HepG2 (cell line): ENCODE measurements at regions not wholly inside any gene's neighbourhood (a gene's known extent, or its start where the extent isn't known, plus 50 kb on each side); places are given as distances from the start of the nearest gene placed in this dataset.

Source experiments
- ATAC-seq: fragments of 200-7000 bp; cut with Tn5 transposase; 3 replicates; pipeline ENCODE4 v1.9.1; 2020; ENCODE audit warnings: mild to moderate bottlenecking, moderate library complexity
- BruUV-seq: library from RNA; stranded (reverse); fragments of 400-500 nt; replicated peaks from 2 replicates; lab custom pipeline; 2021; lab: Mats Ljungman, UMichigan
- CTCF ChIA-PET: fragments of 300-600 bp; formaldehyde crosslinking; extraction: SDS; loops from one replicate; lab custom pipeline; 2021; ENCODE audit warnings: low total read pairs, inconsistent platforms, low intra/inter-chr PET ratio; lab: Yijun Ruan, JAX
- POLR2A ChIA-PET: fragments of 350-600 bp; sonication (Branson Sonifier 250); formaldehyde crosslinking; loops from one replicate; lab custom pipeline; 2020; ENCODE audit warnings: antibody characterized with exemption, inconsistent platforms; lab: Yijun Ruan, JAX
- DNase-seq: peaks from one replicate; pipeline ENCODE4 v3.0.0-alpha.2; 2015; ENCODE audit warnings: low spot score
- FAIRE-seq: peaks from 3 replicates; lab custom pipeline; 2011; peaks lifted over from hg19 to GRCh38; lab: Jason Lieb, UNC
- H2AFZ ChIP-seq: one replicate; pipeline ENCODE4 v1.6.1; 2011; ENCODE audit warnings: low read length, inconsistent platforms
- H3K27ac ChIP-seq: fragments of 300-600 bp; 3 replicates; pipeline ENCODE4 v1.8.0; 2011; ENCODE audit warnings: mixed run types, mild to moderate bottlenecking, mixed read lengths, low read length, inconsistent platforms; ENCODE audit not compliant: insufficient read depth; ENCODE audit errors: extremely low read length
- H3K27me3 ChIP-seq, 2 experiments: fragments of 200-600 bp in 1 of 2; 2 replicates in 1 of 2; 3 replicates in 1 of 2; pipeline versions ENCODE4 v1.6.0 to v1.8.0; 2011; ENCODE audit warnings: low read length in 2 of 2, mild to moderate bottlenecking in 2 of 2, moderate library complexity in 2 of 2, inconsistent platforms in 1 of 2; ENCODE audit not compliant: insufficient read depth in 2 of 2, control insufficient read depth in 1 of 2
- H3K36me3 ChIP-seq, 2 experiments: fragments of 200-600 bp in 1 of 2; replicated peaks in 1 of 2; 2 replicates in 1 of 2; 3 replicates in 1 of 2; pipeline versions ENCODE4 v1.5.1 to v1.8.0; 2011; ENCODE audit warnings: low read length in 2 of 2, inconsistent platforms in 1 of 2; ENCODE audit not compliant: insufficient read depth in 2 of 2, control insufficient read depth in 1 of 2
- H3K4me1 ChIP-seq: 2 replicates; pipeline ENCODE4 v1.5.1; 2012; ENCODE audit warnings: low read length, inconsistent platforms; ENCODE audit not compliant: insufficient read depth
- H3K4me2 ChIP-seq: 2 replicates; pipeline ENCODE4 v1.6.0; 2011; ENCODE audit warnings: low read depth, low read length, inconsistent platforms
- H3K4me3 ChIP-seq, 3 experiments: fragments of 200-600 bp in 1 of 3; sonication (generic), shearing (Covaris generic) in 1 of 3; replicated peaks in 1 of 3; 2 replicates each; pipeline ENCODE4 v1.5.1; 2011 to 2016; ENCODE audit warnings: low read length in 3 of 3, inconsistent platforms in 2 of 3, low read depth in 2 of 3, mild to moderate bottlenecking in 2 of 3, control low read depth in 1 of 3, mixed read lengths in 1 of 3; ENCODE audit not compliant: insufficient read depth in 1 of 3
- H3K79me2 ChIP-seq: one replicate; pipeline ENCODE4 v1.6.1; 2011; ENCODE audit warnings: low read length, inconsistent platforms; ENCODE audit not compliant: insufficient read depth
- H3K9ac ChIP-seq: 2 replicates; pipeline ENCODE4 v1.6.0; 2011; ENCODE audit warnings: mild to moderate bottlenecking, low read depth, low read length, inconsistent platforms; ENCODE audit not compliant: insufficient read depth
- H3K9me3 ChIP-seq: 2 replicates; pipeline ENCODE4 v1.5.1; 2012; ENCODE audit warnings: mild to moderate bottlenecking, low read length
- H4K20me1 ChIP-seq: 2 replicates; pipeline ENCODE4 v1.6.0; 2011; ENCODE audit warnings: inconsistent platforms, mild to moderate bottlenecking, low read length, moderate library complexity; ENCODE audit not compliant: insufficient read depth
- CHCHD3 ChIP-seq: sonication (generic); formaldehyde crosslinking; IDR thresholded peaks from 2 replicates; pipeline ENCODE4 v1.8.0; 2022; ENCODE audit warnings: mild to moderate bottlenecking, missing genetic modification reagents, moderate library complexity
- HNRNPH1 ChIP-seq: fragments of 200-400 bp; formaldehyde crosslinking; optimal IDR thresholded peaks from 2 replicates; pipeline ENCODE3; 2017; ENCODE audit warnings: mild to moderate bottlenecking, low read depth, low read length
- HOXA3 ChIP-seq: sonication (generic); formaldehyde crosslinking; IDR thresholded peaks from 2 replicates; pipeline ENCODE4 v1.5.0; 2020; ENCODE audit warnings: missing genetic modification reagents
- KDM1A ChIP-seq: IDR thresholded peaks from 2 replicates; pipeline ENCODE4 v1.6.1; 2016; ENCODE audit warnings: missing compliant biosample characterization
- KDM2A ChIP-seq: sonication (generic); formaldehyde crosslinking; IDR thresholded peaks from 2 replicates; pipeline ENCODE4 v1.4.0; 2020; ENCODE audit warnings: low read depth, missing genetic modification reagents, borderline replicate concordance
- KLF6 ChIP-seq: IDR thresholded peaks from 2 replicates; pipeline ENCODE4 v1.8.0; 2016; ENCODE audit warnings: missing biosample characterization, missing genetic modification reagents
- NAIF1 ChIP-seq: sonication (generic); formaldehyde crosslinking; IDR thresholded peaks from 2 replicates; pipeline ENCODE4 v1.5.0; 2020; ENCODE audit warnings: mild to moderate bottlenecking, missing genetic modification reagents, borderline replicate concordance
- PCBP1 ChIP-seq: fragments of 200-400 bp; formaldehyde crosslinking; IDR thresholded peaks from 2 replicates; pipeline ENCODE4 v1.6.1; 2017; ENCODE audit warnings: mild to moderate bottlenecking, low read depth, low read length, borderline replicate concordance
- RFX3 ChIP-seq: IDR thresholded peaks from 2 replicates; pipeline ENCODE4 v1.6.1; 2016; ENCODE audit warnings: missing biosample characterization, missing genetic modification reagents
- SATB2 ChIP-seq: sonication (generic); formaldehyde crosslinking; IDR thresholded peaks from 2 replicates; pipeline ENCODE4 v1.5.0; 2020; ENCODE audit warnings: missing genetic modification reagents
- TOE1 ChIP-seq: sonication (generic); formaldehyde crosslinking; IDR thresholded peaks from 2 replicates; pipeline ENCODE4 v1.4.0; 2020; ENCODE audit warnings: mild to moderate bottlenecking, missing genetic modification reagents
- YEATS4 ChIP-seq: sonication (generic); formaldehyde crosslinking; IDR thresholded peaks from 2 replicates; pipeline ENCODE4 v1.4.0; 2020; ENCODE audit warnings: missing genetic modification reagents, borderline replicate concordance
- ZFP41 ChIP-seq: sonication (generic); formaldehyde crosslinking; IDR thresholded peaks from 2 replicates; pipeline ENCODE4 v1.4.0; 2020; ENCODE audit warnings: mild to moderate bottlenecking, missing genetic modification reagents, borderline replicate concordance
- ZNF205 ChIP-seq: IDR thresholded peaks from 2 replicates; pipeline ENCODE4 v1.6.1; 2018; ENCODE audit warnings: missing biosample characterization, missing genetic modification reagents
- ZNF549 ChIP-seq: sonication (generic); formaldehyde crosslinking; IDR thresholded peaks from 2 replicates; pipeline ENCODE4 v1.5.0; 2020; ENCODE audit warnings: missing genetic modification reagents
- ZNF746 ChIP-seq: sonication (generic); formaldehyde crosslinking; IDR thresholded peaks from 2 replicates; pipeline ENCODE4 v1.8.0; 2022; ENCODE audit warnings: mild to moderate bottlenecking, missing genetic modification reagents
- WGBS: methylation state at CpG from one replicate; pipeline ENCODE4 v1.1.6; 2017; ENCODE audit warnings: low lambda C conversion rate; 5-methylcytosine and 5-hydroxymethylcytosine counted together
- in situ Hi-C: cut with HindIII; loops from 2 replicates; pipeline ENCODE4 v1.10.0; 2017; ENCODE audit warnings: low pct_unique_long_range_greater_than_20kb; ENCODE audit not compliant: extremely low pct_ligation_motif_present
- intact Hi-C: fragments of 100-400 bp; cut with micrococcal nuclease; formaldehyde crosslinking; loops from one replicate; pipeline ENCODE4 v1.10.0; 2022; ENCODE audit not compliant: unreplicated experiment
- TF ChIP-seq, protein P1 (sequence below): sonication (generic); formaldehyde crosslinking; IDR thresholded peaks from 2 replicates; pipeline ENCODE4 v1.9.0; 2021; ENCODE audit warnings: missing genetic modification reagents, borderline replicate concordance
- TF ChIP-seq, protein P2 (sequence below): sonication (generic); formaldehyde crosslinking; IDR thresholded peaks from 2 replicates; pipeline ENCODE4 v1.4.0; 2020; ENCODE audit warnings: mild to moderate bottlenecking, low read depth, missing genetic modification reagents
- TF ChIP-seq, protein P3 (sequence below): sonication (generic); formaldehyde crosslinking; IDR thresholded peaks from 2 replicates; pipeline ENCODE4 v1.4.0; 2020; ENCODE audit warnings: mild to moderate bottlenecking, missing genetic modification reagents, borderline replicate concordance
- TF ChIP-seq, protein P4 (sequence below): sonication (generic); formaldehyde crosslinking; IDR thresholded peaks from 2 replicates; pipeline ENCODE4 v1.8.0; 2022; ENCODE audit warnings: mild to moderate bottlenecking, missing genetic modification reagents; ENCODE audit not compliant: insufficient replicate concordance

DNA sequence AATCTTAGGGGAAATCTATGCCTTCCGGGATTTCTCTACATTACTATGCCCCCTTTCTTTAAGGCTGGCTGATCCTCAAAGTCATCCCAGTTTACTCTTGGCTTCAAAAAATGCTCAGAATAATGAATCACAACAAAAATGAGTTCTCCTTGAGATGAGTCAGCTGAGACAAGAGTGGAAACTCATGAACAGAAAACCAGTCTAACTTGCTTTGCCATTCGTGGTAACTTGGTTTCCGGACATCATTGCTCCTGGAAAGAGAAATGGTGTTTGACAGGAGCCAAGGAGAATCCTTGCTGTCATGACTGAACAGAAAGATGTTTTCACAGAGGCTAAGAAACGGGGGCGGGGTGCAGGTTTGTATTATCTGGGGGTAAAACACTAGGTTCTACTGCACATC is 435.6 kb upstream of the DYNLRB2 start:
- H3K9me3 ChIP-seq, result no peaks in the 10 kb centered on the region
- H3K36me3 ChIP-seq, result no peaks in the 10 kb centered on the region
- no peak overlapping the region for H2AFZ ChIP-seq
- no peak for DNase-seq
- no peak overlapping the region for H3K4me3 ChIP-seq
- CTCF ChIA-PET, result no interaction called here
- in situ Hi-C loops, result no loop called here
- H4K20me1 ChIP-seq, result no peaks in the 10 kb centered on the region
- no TSS peak for BruUV-seq
- H3K9ac ChIP-seq, result no peak overlapping the region
- no peak overlapping the region for H3K27ac ChIP-seq
- no peak for TF ChIP-seq HNRNPH1
- no peak for TF ChIP-seq KLF6 (CRISPR knock-in tag)
- no peak for TF ChIP-seq YEATS4 (CRISPR knock-in tag)
- TF ChIP-seq HOXA3 (CRISPR knock-in tag), result no peak
- TF ChIP-seq, protein P1, sequence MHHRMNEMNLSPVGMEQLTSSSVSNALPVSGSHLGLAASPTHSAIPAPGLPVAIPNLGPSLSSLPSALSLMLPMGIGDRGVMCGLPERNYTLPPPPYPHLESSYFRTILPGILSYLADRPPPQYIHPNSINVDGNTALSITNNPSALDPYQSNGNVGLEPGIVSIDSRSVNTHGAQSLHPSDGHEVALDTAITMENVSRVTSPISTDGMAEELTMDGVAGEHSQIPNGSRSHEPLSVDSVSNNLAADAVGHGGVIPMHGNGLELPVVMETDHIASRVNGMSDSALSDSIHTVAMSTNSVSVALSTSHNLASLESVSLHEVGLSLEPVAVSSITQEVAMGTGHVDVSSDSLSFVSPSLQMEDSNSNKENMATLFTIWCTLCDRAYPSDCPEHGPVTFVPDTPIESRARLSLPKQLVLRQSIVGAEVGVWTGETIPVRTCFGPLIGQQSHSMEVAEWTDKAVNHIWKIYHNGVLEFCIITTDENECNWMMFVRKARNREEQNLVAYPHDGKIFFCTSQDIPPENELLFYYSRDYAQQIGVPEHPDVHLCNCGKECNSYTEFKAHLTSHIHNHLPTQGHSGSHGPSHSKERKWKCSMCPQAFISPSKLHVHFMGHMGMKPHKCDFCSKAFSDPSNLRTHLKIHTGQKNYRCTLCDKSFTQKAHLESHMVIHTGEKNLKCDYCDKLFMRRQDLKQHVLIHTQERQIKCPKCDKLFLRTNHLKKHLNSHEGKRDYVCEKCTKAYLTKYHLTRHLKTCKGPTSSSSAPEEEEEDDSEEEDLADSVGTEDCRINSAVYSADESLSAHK, result no peak
- TF ChIP-seq SATB2 (CRISPR knock-in tag), result no peak
- TF ChIP-seq, protein P2, sequence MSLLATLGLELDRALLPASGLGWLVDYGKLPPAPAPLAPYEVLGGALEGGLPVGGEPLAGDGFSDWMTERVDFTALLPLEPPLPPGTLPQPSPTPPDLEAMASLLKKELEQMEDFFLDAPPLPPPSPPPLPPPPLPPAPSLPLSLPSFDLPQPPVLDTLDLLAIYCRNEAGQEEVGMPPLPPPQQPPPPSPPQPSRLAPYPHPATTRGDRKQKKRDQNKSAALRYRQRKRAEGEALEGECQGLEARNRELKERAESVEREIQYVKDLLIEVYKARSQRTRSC (CRISPR knock-in tag), result no peak
- TF ChIP-seq KDM1A (CRISPR knock-in tag), result no peak
- TF ChIP-seq, protein P3, sequence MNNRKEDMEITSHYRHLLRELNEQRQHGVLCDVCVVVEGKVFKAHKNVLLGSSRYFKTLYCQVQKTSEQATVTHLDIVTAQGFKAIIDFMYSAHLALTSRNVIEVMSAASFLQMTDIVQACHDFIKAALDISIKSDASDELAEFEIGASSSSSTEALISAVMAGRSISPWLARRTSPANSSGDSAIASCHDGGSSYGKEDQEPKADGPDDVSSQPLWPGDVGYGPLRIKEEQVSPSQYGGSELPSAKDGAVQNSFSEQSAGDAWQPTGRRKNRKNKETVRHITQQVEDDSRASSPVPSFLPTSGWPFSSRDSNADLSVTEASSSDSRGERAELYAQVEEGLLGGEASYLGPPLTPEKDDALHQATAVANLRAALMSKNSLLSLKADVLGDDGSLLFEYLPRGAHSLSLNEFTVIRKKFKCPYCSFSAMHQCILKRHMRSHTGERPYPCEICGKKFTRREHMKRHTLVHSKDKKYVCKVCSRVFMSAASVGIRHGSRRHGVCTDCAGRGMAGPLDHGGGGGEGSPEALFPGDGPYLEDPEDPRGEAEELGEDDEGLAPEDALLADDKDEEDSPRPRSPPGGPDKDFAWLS (CRISPR knock-in tag), result no peak
- no peak for TF ChIP-seq PCBP1
- no peak for TF ChIP-seq ZFP41 (CRISPR knock-in tag)
- no peak for TF ChIP-seq NAIF1 (CRISPR knock-in tag)
- no peak for TF ChIP-seq RFX3 (CRISPR knock-in tag)
- TF ChIP-seq TOE1 (CRISPR knock-in tag), result no peak
- no peak for TF ChIP-seq ZNF549 (CRISPR knock-in tag)
- TF ChIP-seq, protein P4, sequence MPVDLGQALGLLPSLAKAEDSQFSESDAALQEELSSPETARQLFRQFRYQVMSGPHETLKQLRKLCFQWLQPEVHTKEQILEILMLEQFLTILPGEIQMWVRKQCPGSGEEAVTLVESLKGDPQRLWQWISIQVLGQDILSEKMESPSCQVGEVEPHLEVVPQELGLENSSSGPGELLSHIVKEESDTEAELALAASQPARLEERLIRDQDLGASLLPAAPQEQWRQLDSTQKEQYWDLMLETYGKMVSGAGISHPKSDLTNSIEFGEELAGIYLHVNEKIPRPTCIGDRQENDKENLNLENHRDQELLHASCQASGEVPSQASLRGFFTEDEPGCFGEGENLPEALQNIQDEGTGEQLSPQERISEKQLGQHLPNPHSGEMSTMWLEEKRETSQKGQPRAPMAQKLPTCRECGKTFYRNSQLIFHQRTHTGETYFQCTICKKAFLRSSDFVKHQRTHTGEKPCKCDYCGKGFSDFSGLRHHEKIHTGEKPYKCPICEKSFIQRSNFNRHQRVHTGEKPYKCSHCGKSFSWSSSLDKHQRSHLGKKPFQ (CRISPR knock-in tag), result no peak
- TF ChIP-seq CHCHD3, result no peak
- no peak for TF ChIP-seq KDM2A
- TF ChIP-seq ZNF205 (CRISPR knock-in tag), result no peak
- TF ChIP-seq ZNF746 (CRISPR knock-in tag), result no peak
- H3K4me2 ChIP-seq, result no peak overlapping the region
- H3K79me2 ChIP-seq, result no peaks in the 10 kb centered on the region
- H3K27me3 ChIP-seq, result no peaks in the 10 kb centered on the region
- ATAC-seq, result no peak
- POLR2A ChIA-PET, result no interaction called here
- intact Hi-C loops, result no loop called here
- WGBS, result 19% methylated on average over 5 of the region's 5 CpGs
- H3K4me1 ChIP-seq, result no peaks in the 10 kb centered on the region
- no peak for FAIRE-seq
